Loucy (cell line): ENCODE measurements at regions not wholly inside any gene's neighbourhood (a gene's known extent, or its start where the extent isn't known, plus 50 kb on each side); places are given as distances from the start of the nearest gene placed in this dataset.
A peak's percentile ranks its signal among the peaks of the same experiment; 100 is the strongest.

Experiments used
- H2AFZ ChIP-seq: fragments of 200-600 bp; sonication (generic); 2 replicates; pipeline ENCODE4 v1.6.0; 2016; ENCODE audit warnings: antibody characterized with exemption, mild to moderate bottlenecking, low read length, moderate library complexity
- H3F3A ChIP-seq: fragments of 200-600 bp; 2 replicates; pipeline ENCODE4 v1.6.0; 2016; ENCODE audit warnings: antibody characterized with exemption, low read depth, mild to moderate bottlenecking
- H3K27me3 ChIP-seq: fragments of 200-600 bp; sonication (generic); 2 replicates; pipeline ENCODE4 v1.6.1; 2014; ENCODE audit warnings: low read length, mild to moderate bottlenecking; ENCODE audit not compliant: insufficient read depth, poor library complexity, severe bottlenecking
- H3K36me3 ChIP-seq: fragments of 200-600 bp; sonication (generic); 2 replicates; pipeline ENCODE4 v1.6.1; 2016; ENCODE audit warnings: low read length; ENCODE audit not compliant: insufficient read depth
- H3K4me1 ChIP-seq: fragments of 200-600 bp; sonication (generic); 2 replicates; pipeline ENCODE4 v1.5.1; 2014; ENCODE audit warnings: low read length, mild to moderate bottlenecking; ENCODE audit not compliant: insufficient read depth, poor library complexity, severe bottlenecking
- H3K4me2 ChIP-seq: fragments of 200-600 bp; sonication (generic); 2 replicates; pipeline ENCODE4 v1.6.0; 2014; ENCODE audit warnings: antibody characterized with exemption, low read length, low read depth, mild to moderate bottlenecking; ENCODE audit not compliant: poor library complexity, severe bottlenecking
- H3K4me3 ChIP-seq: fragments of 200-600 bp; sonication (generic); 2 replicates; pipeline ENCODE4 v1.5.1; 2014; ENCODE audit warnings: low read length, mild to moderate bottlenecking, mixed read lengths; ENCODE audit not compliant: poor library complexity, severe bottlenecking
- H3K79me2 ChIP-seq: fragments of 200-600 bp; sonication (generic); 2 replicates; pipeline ENCODE4 v1.6.1; 2014; ENCODE audit warnings: low read length; ENCODE audit not compliant: insufficient read depth
- H3K9ac ChIP-seq: fragments of 200-600 bp; sonication (generic); 2 replicates; pipeline ENCODE4 v1.6.0; 2014; ENCODE audit warnings: mild to moderate bottlenecking, low read depth, low read length, moderate library complexity; ENCODE audit not compliant: poor library complexity, severe bottlenecking
- H3K9me2 ChIP-seq: fragments of 200-600 bp; sonication (generic); replicated peaks from 2 replicates; pipeline ENCODE4 v1.6.1; 2016; ENCODE audit warnings: low read depth, low read length, mixed read lengths
- H3K9me3 ChIP-seq: fragments of 200-600 bp; sonication (generic); 2 replicates; pipeline ENCODE4 v1.6.1; 2014; ENCODE audit warnings: mild to moderate bottlenecking, antibody characterized with exemption, low read length, low read depth; ENCODE audit not compliant: insufficient read depth
- H4K20me1 ChIP-seq: fragments of 200-600 bp; sonication (generic); 2 replicates; pipeline ENCODE4 v1.6.0; 2014; ENCODE audit warnings: antibody characterized with exemption, low read length, mild to moderate bottlenecking; ENCODE audit not compliant: insufficient read depth, poor library complexity, severe bottlenecking
- EZH2phosphoT487 ChIP-seq: fragments of 200-600 bp; IDR thresholded peaks from 2 replicates; pipeline ENCODE4 v1.6.1; 2018; ENCODE audit warnings: antibody characterized with exemption, mild to moderate bottlenecking, moderate library complexity, borderline replicate concordance
- TF ChIP-seq, protein P1 (sequence below): fragments of 200-600 bp; sonication (generic); conservative IDR thresholded peaks from 2 replicates; pipeline ENCODE4 v1.5.1; 2014; ENCODE audit warnings: mild to moderate bottlenecking, antibody characterized with exemption, low read length

DNA sequence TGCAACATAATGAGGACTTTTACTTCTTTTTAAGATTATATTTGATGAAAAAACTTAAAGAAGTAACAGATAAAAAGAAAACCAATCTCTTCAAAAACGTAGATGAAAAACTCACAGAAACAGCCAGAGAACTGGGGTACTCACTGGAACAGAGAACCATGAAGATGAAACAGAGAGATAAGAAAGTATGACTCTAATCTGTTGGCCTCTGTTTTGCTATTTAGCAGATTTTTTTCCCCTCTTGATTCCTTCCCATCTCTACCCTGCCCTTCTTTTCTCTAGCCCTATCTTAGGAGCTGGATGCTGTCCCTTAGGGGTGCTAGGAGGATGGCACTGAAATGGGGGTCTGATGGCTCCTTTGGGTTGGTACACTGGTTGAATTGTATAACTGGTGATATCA, 97.5 kb upstream of the FREM1 start:
- TF ChIP-seq, protein P1, sequence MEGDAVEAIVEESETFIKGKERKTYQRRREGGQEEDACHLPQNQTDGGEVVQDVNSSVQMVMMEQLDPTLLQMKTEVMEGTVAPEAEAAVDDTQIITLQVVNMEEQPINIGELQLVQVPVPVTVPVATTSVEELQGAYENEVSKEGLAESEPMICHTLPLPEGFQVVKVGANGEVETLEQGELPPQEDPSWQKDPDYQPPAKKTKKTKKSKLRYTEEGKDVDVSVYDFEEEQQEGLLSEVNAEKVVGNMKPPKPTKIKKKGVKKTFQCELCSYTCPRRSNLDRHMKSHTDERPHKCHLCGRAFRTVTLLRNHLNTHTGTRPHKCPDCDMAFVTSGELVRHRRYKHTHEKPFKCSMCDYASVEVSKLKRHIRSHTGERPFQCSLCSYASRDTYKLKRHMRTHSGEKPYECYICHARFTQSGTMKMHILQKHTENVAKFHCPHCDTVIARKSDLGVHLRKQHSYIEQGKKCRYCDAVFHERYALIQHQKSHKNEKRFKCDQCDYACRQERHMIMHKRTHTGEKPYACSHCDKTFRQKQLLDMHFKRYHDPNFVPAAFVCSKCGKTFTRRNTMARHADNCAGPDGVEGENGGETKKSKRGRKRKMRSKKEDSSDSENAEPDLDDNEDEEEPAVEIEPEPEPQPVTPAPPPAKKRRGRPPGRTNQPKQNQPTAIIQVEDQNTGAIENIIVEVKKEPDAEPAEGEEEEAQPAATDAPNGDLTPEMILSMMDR, result no peak
- TF ChIP-seq EZH2phosphoT487, result no peak
- no peaks in the 10 kb centered on the region for H4K20me1 ChIP-seq
- no peaks in the 10 kb centered on the region for H3K4me1 ChIP-seq
- no peaks in the 10 kb centered on the region for H3K79me2 ChIP-seq
- H3K9me3 ChIP-seq, result no peaks in the 10 kb centered on the region
- 0 out of 2 replicates have a peak overlapping the region, but pooled peaks have one; percentile 12 for H2AFZ ChIP-seq
- no peaks in the 10 kb centered on the region for H3K9me2 ChIP-seq
- H3K4me3 ChIP-seq, result no peak overlapping the region
- no peak overlapping the region for H3K4me2 ChIP-seq
- H3K9ac ChIP-seq, result no peak overlapping the region
- H3F3A ChIP-seq, result no peaks in the 10 kb centered on the region
- no peaks in the 10 kb centered on the region for H3K36me3 ChIP-seq
- no peaks in the 10 kb centered on the region for H3K27me3 ChIP-seq

DNA sequence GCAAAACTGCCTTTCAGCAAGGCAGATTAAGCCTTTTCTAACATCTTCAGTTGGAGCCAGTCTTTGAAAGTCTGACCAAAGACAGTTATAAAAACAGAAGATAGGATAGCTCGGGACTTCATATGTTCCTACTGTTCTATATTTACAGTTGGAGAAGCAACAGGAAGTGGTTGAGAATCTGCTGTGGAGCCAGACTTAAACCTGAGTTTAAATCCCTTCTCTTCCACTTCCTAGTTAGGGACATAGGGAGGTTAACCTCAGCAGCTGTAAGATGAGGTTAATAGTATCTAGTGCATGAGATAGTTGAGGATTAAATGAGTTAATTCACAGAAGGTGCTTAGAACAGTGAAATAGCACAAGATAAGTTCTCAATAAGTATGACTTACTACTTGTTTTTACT, 84.5 kb upstream of the FREM1 start:
- Histone ChIP-seq H3F3A (no peaks in the 10 kb centered on the region), H3K79me2 (0 out of 2 replicates have a peak, but pooled peaks cover 9% of the 10 kb centered on the region), H3K9me2 (no peaks in the 10 kb centered on the region), H3K4me2 (peak overlapping the region; percentile 100), H3K9me3 (no peaks in the 10 kb centered on the region), H3K36me3 (no peaks in the 10 kb centered on the region), H4K20me1 (no peaks in the 10 kb centered on the region), H3K9ac (no peak overlapping the region), H2AFZ (no peak overlapping the region), H3K4me3 (peak overlapping the region; percentile 89), H3K4me1 (peaks cover 25% of the 10 kb centered on the region), H3K27me3 (no peaks in the 10 kb centered on the region)
- TF ChIP-seq, protein P1, result no peak
- no peak for TF ChIP-seq EZH2phosphoT487

DNA sequence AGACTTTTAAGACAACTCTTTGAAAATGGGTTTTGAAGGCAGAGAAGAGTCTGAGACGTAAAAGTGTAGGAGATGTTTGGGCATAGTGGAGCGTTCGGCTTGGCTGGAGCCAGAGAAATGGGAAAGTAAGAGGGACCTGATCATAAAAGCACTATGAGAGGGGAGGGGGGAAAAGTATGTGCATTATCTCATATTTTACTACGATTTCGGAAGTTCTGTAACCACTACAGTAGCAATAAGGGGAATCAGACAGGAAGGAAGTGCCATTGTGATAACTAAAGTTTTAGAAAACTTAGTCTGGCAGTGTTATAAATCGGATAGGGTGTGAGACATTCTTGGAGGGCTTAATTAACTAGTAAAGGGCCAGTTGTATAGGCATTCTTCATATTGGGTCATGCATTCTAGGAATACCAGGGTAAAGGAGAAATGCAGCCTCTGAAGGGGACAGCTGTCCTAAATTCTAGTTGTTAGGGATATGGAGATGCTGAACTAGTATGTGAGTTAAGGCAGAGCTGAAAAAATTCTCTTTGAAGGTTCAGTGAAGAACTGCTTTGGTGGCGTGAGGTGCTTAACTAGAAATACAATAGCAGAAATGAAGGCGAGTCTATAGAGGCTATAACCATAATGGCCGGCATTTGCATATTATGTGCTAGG, 83.8 kb upstream of the FREM1 start:
- no peak for TF ChIP-seq EZH2phosphoT487
- TF ChIP-seq, protein P1, result no peak
- H3F3A ChIP-seq, result no peaks in the 10 kb centered on the region
- peaks cover 25% of the 10 kb centered on the region for H3K4me1 ChIP-seq
- no peaks in the 10 kb centered on the region for H3K9me3 ChIP-seq
- peak overlapping the region; percentile 79 for H3K9ac ChIP-seq
- no peaks in the 10 kb centered on the region for H3K27me3 ChIP-seq
- no peaks in the 10 kb centered on the region for H4K20me1 ChIP-seq
- peak overlapping the region; percentile 100 for H3K4me2 ChIP-seq
- no peaks in the 10 kb centered on the region for H3K9me2 ChIP-seq
- H3K36me3 ChIP-seq, result no peaks in the 10 kb centered on the region
- H3K4me3 ChIP-seq, result peak overlapping the region; percentile 89
- H3K79me2 ChIP-seq, result 0 out of 2 replicates have a peak, but pooled peaks cover 9% of the 10 kb centered on the region
- peak overlapping the region; percentile 98; the same call in 1 of the 2 replicates for H2AFZ ChIP-seq
